ENCODE measurements at regions not wholly inside any gene's neighbourhood (a gene's known extent, or its start where the extent isn't known, plus 50 kb on each side); places are given as distances from the start of the nearest gene placed in this dataset.
"Not testable (repeated sequence)": the region's sequence is repeated elsewhere in the genome, so short reads cannot be mapped to it uniquely, and the experiment has no call there.

GRCh38 chr17:33875973-33876372, 379.1 kb upstream of the CCL2 start:
- H3K4me3 ChIP-seq = no peak overlapping the region
- no peak overlapping the region for H3K27ac ChIP-seq
- no peaks in the 10 kb centered on the region for H3K36me3 ChIP-seq (ENCODE audit: low read depth, missing control alignments)
- TF ChIP-seq POLR2A (IDR thresholded peaks at IDR 0.05) (no peak), CTCF (IDR thresholded peaks at IDR 0.05) (no peak)
- no peak for DNase-seq
- no peaks in the 10 kb centered on the region for H3K27me3 ChIP-seq
- intact Hi-C loops (cut with DNase I; ENCODE audit: low total_unique reads) = no loop called here
- no peaks in the 10 kb centered on the region for H3K9me3 ChIP-seq
- WGBS, 2 donors = 75 to 88% methylated on average over 5 of the region's 5 CpGs
- H3K4me1 ChIP-seq = no peaks in the 10 kb centered on the region

- H3K36me3 ChIP-seq (ENCODE audit: low read depth, missing control alignments); H3K27me3 ChIP-seq; DNase-seq; intact Hi-C loops (cut with DNase I; ENCODE audit: low total_unique reads); H3K27ac ChIP-seq; H3K4me3 ChIP-seq; H3K9me3 ChIP-seq; H3K4me1 ChIP-seq: not testable (repeated sequence)
- WGBS, 2 donors = 96 to 97% methylated on average over 2 of the region's 2 CpGs
Observed at GRCh38 chr17:33882273-33882672, 372.8 kb upstream of the CCL2 start.

GRCh38 chr17:33882677-33883076, 372.4 kb upstream of the CCL2 start:
- H3K4me1 ChIP-seq; H3K36me3 ChIP-seq (ENCODE audit: low read depth, missing control alignments); DNase-seq; H3K27me3 ChIP-seq; H3K4me3 ChIP-seq; H3K27ac ChIP-seq; H3K9me3 ChIP-seq; intact Hi-C loops (cut with DNase I; ENCODE audit: low total_unique reads): not testable (repeated sequence)
- WGBS, 2 donors = 93 to 100% methylated on average over 1 to 3 of the region's 3 CpGs

- Histone ChIP-seq H3K27ac (no peak overlapping the region), H3K4me1 (no peaks in the 10 kb centered on the region), H3K4me3 (no peak overlapping the region), H3K36me3 (ENCODE audit: low read depth, missing control alignments) (no peaks in the 10 kb centered on the region), H3K27me3 (no peaks in the 10 kb centered on the region), H3K9me3 (no peaks in the 10 kb centered on the region)
- TF ChIP-seq CTCF (IDR thresholded peaks at IDR 0.05) (no peak), POLR2A (IDR thresholded peaks at IDR 0.05) (no peak)
- DNase-seq = no peak
- intact Hi-C loops (cut with DNase I; ENCODE audit: low total_unique reads) = no loop called here
- WGBS, 2 donors = 66 to 84% methylated on average over 3 of the region's 3 CpGs
Observed at GRCh38 chr17:33888455-33888854, 366.6 kb upstream of the CCL2 start.

- no peak overlapping the region for H3K27ac ChIP-seq
- TF ChIP-seq POLR2A (IDR thresholded peaks at IDR 0.05) (no peak), CTCF (IDR thresholded peaks at IDR 0.05) (no peak)
- WGBS, 2 donors = 52 to 57% methylated on average over 2 of the region's 2 CpGs
- no peak for DNase-seq
- H3K36me3 ChIP-seq (ENCODE audit: low read depth, missing control alignments) = no peaks in the 10 kb centered on the region
- no peaks in the 10 kb centered on the region for H3K27me3 ChIP-seq
- no peaks in the 10 kb centered on the region for H3K9me3 ChIP-seq
- H3K4me3 ChIP-seq = no peak overlapping the region
- no peaks in the 10 kb centered on the region for H3K4me1 ChIP-seq
- intact Hi-C loops (cut with DNase I; ENCODE audit: low total_unique reads) = no loop called here
Observed at GRCh38 chr17:33889040-33889439, 366.0 kb upstream of the CCL2 start.

GRCh38 chr17:33889766-33890165, 365.3 kb upstream of the CCL2 start:
- Histone ChIP-seq H3K36me3 (ENCODE audit: low read depth, missing control alignments) (no peaks in the 10 kb centered on the region), H3K27me3 (no peaks in the 10 kb centered on the region), H3K4me3 (no peak overlapping the region), H3K27ac (no peak overlapping the region), H3K9me3 (no peaks in the 10 kb centered on the region), H3K4me1 (no peaks in the 10 kb centered on the region)
- intact Hi-C loops (cut with DNase I; ENCODE audit: low total_unique reads) = no loop called here
- DNase-seq = no peak
- TF ChIP-seq POLR2A (IDR thresholded peaks at IDR 0.05) (no peak), CTCF (IDR thresholded peaks at IDR 0.05) (no peak)
- 89 to 94% methylated on average over 2 of the region's 2 CpGs for WGBS, 2 donors

All from testis (tissue), 2 donors.